ENCODE measurements at regions not wholly inside any gene's neighbourhood (a gene's known extent, or its start where the extent isn't known, plus 50 kb on each side); places are given as distances from the start of the nearest gene placed in this dataset.

- ATAC-seq (ENCODE audit: low read depth) (no peak), DNase-seq (no peak)
- peaks cover 4% of the 10 kb centered on the region for H3K27me3 Mint-ChIP-seq
- intact Hi-C loops (cut with micrococcal nuclease): no loop called here
- H3K4me3 Mint-ChIP-seq: no peak overlapping the region
- no peaks in the 10 kb centered on the region for H4K20me1 ChIP-seq (ENCODE audit: control insufficient read depth, insufficient read depth, low read length, poor library complexity, severe bottlenecking)
- H3K27ac ChIP-seq (ENCODE audit: low read length in 2 of 2): no peak overlapping the region
- ChIA-PET POLR2A (no interaction called here), CTCF (no interaction called here)
- no peak overlapping the region for H3K4me2 ChIP-seq (replicated peaks; ENCODE audit: low read depth, low read length, poor library complexity, severe bottlenecking)
- no CpG with 5 or more reads among the region's 2 CpGs for WGBS (ENCODE audit: insufficient coverage)
- no peaks in the 10 kb centered on the region for H3K36me3 ChIP-seq (replicated peaks in 1 of 2; ENCODE audit: control extremely low read depth in 1 of 2, control insufficient read depth in 1 of 2, extremely low read depth in 1 of 2, insufficient read depth in 2 of 2, low read length in 1 of 2)
- H3K4me1 Mint-ChIP-seq: no peaks in the 10 kb centered on the region
- H3K4me1 ChIP-seq (ENCODE audit: control insufficient read depth in 2 of 2, insufficient read depth in 2 of 2, low read length in 2 of 2): no peaks in the 10 kb centered on the region
- peaks cover 0 to 3% (median 1%) of the 10 kb centered on the region in 3 donors for H3K9me3 ChIP-seq (ENCODE audit: control extremely low read depth in 1 of 3, control insufficient read depth in 2 of 3, insufficient read depth in 1 of 3, low read length in 2 of 3)
- no peaks in the 10 kb centered on the region for H3K27me3 ChIP-seq (replicated peaks in 1 of 4; ENCODE audit: control extremely low read depth in 1 of 4, control insufficient read depth in 3 of 4, insufficient read depth in 4 of 4, low read length in 3 of 4)
- H3K9me3 Mint-ChIP-seq (ENCODE audit: insufficient read depth): peaks cover 6% of the 10 kb centered on the region
- H3K9ac ChIP-seq (ENCODE audit: low read length): no peak overlapping the region
- no peak overlapping the region for H3K27ac Mint-ChIP-seq
- H3K79me2 ChIP-seq (ENCODE audit: control insufficient read depth, insufficient read depth, low read length): no peaks in the 10 kb centered on the region
- no peak overlapping the region for H2AFZ ChIP-seq (ENCODE audit: insufficient read depth, low read depth, low read length, poor library complexity, severe bottlenecking)
- no peak for TF ChIP-seq EZH2 (IDR thresholded peaks at IDR 0.05; ENCODE audit: borderline replicate concordance, insufficient read depth, low read depth, low read length, poor library complexity, severe bottlenecking)
- no peak for TF ChIP-seq CTCF (IDR thresholded peaks at IDR 0.05)
- no peak overlapping the region for H3K4me3 ChIP-seq (ENCODE audit: control extremely low read depth in 1 of 5, extremely low read depth in 1 of 5, insufficient read depth in 1 of 5, low read depth in 2 of 5, low read length in 4 of 5)
Observed at GRCh38 chr2:147026664-147027295, 818.0 kb upstream of the ACVR2A start.

- Histone ChIP-seq H4K20me1 (ENCODE audit: control insufficient read depth, insufficient read depth, low read length, poor library complexity, severe bottlenecking) (no peaks in the 10 kb centered on the region), H3K9ac (ENCODE audit: low read length) (no peak overlapping the region), H3K27me3 (replicated peaks in 1 of 4; ENCODE audit: control extremely low read depth in 1 of 4, control insufficient read depth in 3 of 4, insufficient read depth in 4 of 4, low read length in 3 of 4) (no peaks in the 10 kb centered on the region), H3K4me3 (ENCODE audit: control extremely low read depth in 1 of 5, extremely low read depth in 1 of 5, insufficient read depth in 1 of 5, low read depth in 2 of 5, low read length in 4 of 5) (no peak overlapping the region), H2AFZ (ENCODE audit: insufficient read depth, low read depth, low read length, poor library complexity, severe bottlenecking) (no peak overlapping the region), H3K27ac (ENCODE audit: low read length in 2 of 2) (no peak overlapping the region), H3K4me1 (ENCODE audit: control insufficient read depth in 2 of 2, insufficient read depth in 2 of 2, low read length in 2 of 2) (no peaks in the 10 kb centered on the region), H3K9me3 (ENCODE audit: control extremely low read depth in 1 of 3, control insufficient read depth in 2 of 3, insufficient read depth in 1 of 3, low read length in 2 of 3) (peaks cover 0 to 3% (median 1%) of the 10 kb centered on the region in 3 donors), H3K36me3 (replicated peaks in 1 of 2; ENCODE audit: control extremely low read depth in 1 of 2, control insufficient read depth in 1 of 2, extremely low read depth in 1 of 2, insufficient read depth in 2 of 2, low read length in 1 of 2) (no peaks in the 10 kb centered on the region), H3K4me2 (replicated peaks; ENCODE audit: low read depth, low read length, poor library complexity, severe bottlenecking) (no peak overlapping the region), H3K79me2 (ENCODE audit: control insufficient read depth, insufficient read depth, low read length) (no peaks in the 10 kb centered on the region)
- CTCF ChIA-PET: no interaction called here
- DNase-seq: no peak
- POLR2A ChIA-PET: no interaction called here
- TF ChIP-seq CTCF (IDR thresholded peaks at IDR 0.05) (no peak), EZH2 (IDR thresholded peaks at IDR 0.05; ENCODE audit: borderline replicate concordance, insufficient read depth, low read depth, low read length, poor library complexity, severe bottlenecking) (no peak)
- no peak for ATAC-seq (ENCODE audit: low read depth)
- Mint-ChIP-seq H3K4me1 (no peaks in the 10 kb centered on the region), H3K4me3 (no peak overlapping the region), H3K9me3 (ENCODE audit: insufficient read depth) (peaks cover 6% of the 10 kb centered on the region), H3K27ac (no peak overlapping the region), H3K27me3 (peaks cover 4% of the 10 kb centered on the region)
- intact Hi-C loops (cut with micrococcal nuclease): no loop called here
- 100% methylated on average over 1 of the region's 1 CpG for WGBS (ENCODE audit: insufficient coverage)
Observed at GRCh38 chr2:147025646-147026585, 818.9 kb upstream of the ACVR2A start.
